A673 (cell line): ENCODE measurements at regions not wholly inside any gene's neighbourhood (a gene's known extent, or its start where the extent isn't known, plus 50 kb on each side); places are given as distances from the start of the nearest gene placed in this dataset.

ENCODE experiments used
- BruUV-seq: library from RNA; stranded (reverse); fragments of 400-500 nt; replicated peaks from 2 replicates; lab custom pipeline; 2021; lab: Mats Ljungman, UMichigan
- CTCF ChIA-PET: fragments of 300-600 bp; sonication (Branson Sonifier 250); formaldehyde crosslinking; loops from one replicate; lab custom pipeline; 2022; ENCODE audit warnings: antibody characterized with exemption; lab: Charles Lee
- POLR2A ChIA-PET: fragments of 300-600 bp; sonication (Branson Sonifier 250); formaldehyde crosslinking; loops from one replicate; lab custom pipeline; 2022; ENCODE audit warnings: antibody characterized with exemption; ENCODE audit not compliant: low non-redundant PET; lab: Charles Lee
- DNase-seq: peaks from one replicate; pipeline ENCODE4 v3.0.0-alpha.2; 2015; ENCODE audit warnings: low spot score
- H3K27ac ChIP-seq: fragments of 200-600 bp; sonication (generic); 2 replicates; pipeline ENCODE4 v1.5.1; 2016; ENCODE audit warnings: mixed run types, low read depth, mild to moderate bottlenecking, mixed read lengths, antibody characterized with exemption, low read length; ENCODE audit not compliant: poor library complexity, severe bottlenecking
- H3K27me3 ChIP-seq: fragments of 200-600 bp; sonication (generic); replicated peaks from 2 replicates; pipeline ENCODE4 v1.6.1; 2017; ENCODE audit warnings: mixed run types, low read depth, mild to moderate bottlenecking, mixed read lengths, antibody characterized with exemption, low read length; ENCODE audit not compliant: insufficient read depth, poor library complexity
- H3K36me3 ChIP-seq: fragments of 200-600 bp; sonication (generic); 2 replicates; pipeline ENCODE4 v1.6.1; 2016; ENCODE audit warnings: mixed run types, mild to moderate bottlenecking, mixed read lengths, antibody characterized with exemption, low read length; ENCODE audit not compliant: insufficient read depth, poor library complexity, severe bottlenecking
- H3K4me1 ChIP-seq: fragments of 200-600 bp; sonication (generic); 2 replicates; pipeline ENCODE4 v1.6.1; 2017; ENCODE audit warnings: mixed run types, mild to moderate bottlenecking, mixed read lengths, antibody characterized with exemption, low read length; ENCODE audit not compliant: insufficient read depth, poor library complexity, severe bottlenecking
- H3K4me3 ChIP-seq: fragments of 200-600 bp; sonication (generic); 2 replicates; pipeline ENCODE4 v1.5.1; 2016; ENCODE audit warnings: low read depth, mixed run types, mild to moderate bottlenecking, mixed read lengths, low read length; ENCODE audit not compliant: poor library complexity, severe bottlenecking
- H3K9me3 ChIP-seq: fragments of 200-600 bp; sonication (generic); 2 replicates; pipeline ENCODE4 v1.6.1; 2016; ENCODE audit warnings: mixed run types, low read depth, mild to moderate bottlenecking, mixed read lengths, antibody characterized with exemption, low read length; ENCODE audit not compliant: poor library complexity, severe bottlenecking
- CTCF ChIP-seq: fragments of 300-800, 200-600 bp; sonication (generic); conservative IDR thresholded peaks from 2 replicates; pipeline ENCODE4 v1.5.1; 2017; ENCODE audit warnings: low read depth, mild to moderate bottlenecking, antibody characterized with exemption, low read length, moderate library complexity, mixed read lengths
- EZH2 ChIP-seq: fragments of 200-600 bp; sonication (generic); IDR thresholded peaks from 2 replicates; pipeline ENCODE4 v1.6.1; 2017; ENCODE audit warnings: borderline replicate concordance, low read depth, mild to moderate bottlenecking, mixed read lengths, antibody characterized with exemption, low read length; ENCODE audit not compliant: poor library complexity, severe bottlenecking
- intact Hi-C: fragments of 100-400 bp; cut with micrococcal nuclease; formaldehyde crosslinking; loops from one replicate; pipeline ENCODE4 v1.10.0; 2022; ENCODE audit not compliant: unreplicated experiment

GRCh38 chr11:134907636-134908035 lies 495.6 kb upstream of the B3GAT1 start:
- intact Hi-C loops = no loop called here
- TF ChIP-seq CTCF (no peak), EZH2 (no peak)
- H3K36me3 ChIP-seq = no peaks in the 10 kb centered on the region

GRCh38 chr11:134906356-134906955 lies 494.4 kb upstream of the B3GAT1 start:
- TF ChIP-seq CTCF (no peak), EZH2 (no peak)
- POLR2A ChIA-PET = no interaction called here
- BruUV-seq = no TSS peak
- CTCF ChIA-PET = no interaction called here
- Histone ChIP-seq H3K4me1 (peaks cover 13% of the 10 kb centered on the region), H3K36me3 (no peaks in the 10 kb centered on the region), H3K27me3 (no peaks in the 10 kb centered on the region), H3K9me3 (no peaks in the 10 kb centered on the region), H3K27ac (no peak overlapping the region), H3K4me3 (no peak overlapping the region)
- intact Hi-C loops = no loop called here
- DNase-seq = no peak

More at GRCh38 chr11:134907636-134908035, 495.6 kb upstream of the B3GAT1 start:
- CTCF ChIA-PET = no interaction called here
- BruUV-seq = no TSS peak
- Histone ChIP-seq H3K27me3 (no peaks in the 10 kb centered on the region), H3K4me1 (peaks cover 13% of the 10 kb centered on the region), H3K9me3 (no peaks in the 10 kb centered on the region), H3K4me3 (no peak overlapping the region), H3K27ac (no peak overlapping the region)
- POLR2A ChIA-PET = no interaction called here
- no peak for DNase-seq

- POLR2A ChIA-PET = no interaction called here
Observed at GRCh38 chr11:134905928-134906327, 493.9 kb upstream of the B3GAT1 start.

More at GRCh38 chr11:134905928-134906327, 493.9 kb upstream of the B3GAT1 start:
- TF ChIP-seq CTCF (no peak), EZH2 (no peak)
- no peak overlapping the region for H3K27ac ChIP-seq
- no TSS peak for BruUV-seq
- H3K36me3 ChIP-seq = no peaks in the 10 kb centered on the region
- no peaks in the 10 kb centered on the region for H3K9me3 ChIP-seq
- intact Hi-C loops = no loop called here
- peak; percentile 42 for DNase-seq
- no peak overlapping the region for H3K4me3 ChIP-seq
- H3K4me1 ChIP-seq = peaks cover 13% of the 10 kb centered on the region
- no peaks in the 10 kb centered on the region for H3K27me3 ChIP-seq
- CTCF ChIA-PET = no interaction called here
